Adrenal gland (tissue), 9 donors: ENCODE measurements at regions not wholly inside any gene's neighbourhood (a gene's known extent, or its start where the extent isn't known, plus 50 kb on each side); places are given as distances from the start of the nearest gene placed in this dataset.

Source experiments
- DNase-seq, 7 donors: peaks; one replicate each; pipeline ENCODE4 v3.0.0-alpha.2; 2019 to 2020
- H3K27ac ChIP-seq, 5 donors: fragments of 200-600 bp; sonication (generic) in 4 of 5; 1 replicate in 3 of 5; 2 replicates in 2 of 5; pipeline versions ENCODE4 v1.5.1 to v1.8.0; 2016 to 2020; ENCODE audit warnings: mild to moderate bottlenecking in 1 of 5
- H3K27me3 ChIP-seq: fragments of 200-600 bp; 2 replicates; pipeline ENCODE4 v1.8.0; 2021
- H3K36me3 ChIP-seq, 2 donors: fragments of 200-600 bp; replicated peaks in 1 of 2; 1 replicate in 1 of 2; 2 replicates in 1 of 2; pipeline versions ENCODE4 v1.5.1 to v1.8.0; 2018 to 2022
- H3K4me1 ChIP-seq, 2 donors: fragments of 200-600 bp; replicated peaks in 1 of 2; 1 replicate in 1 of 2; 2 replicates in 1 of 2; pipeline versions ENCODE4 v1.5.1 to v1.8.0; 2018 to 2021
- H3K4me3 ChIP-seq, 4 donors: fragments of 200-600 bp; sonication (generic) in 3 of 4; one replicate each; pipeline ENCODE4 v1.5.1; 2016 to 2018
- H3K9me3 ChIP-seq, 3 donors: fragments of 200-600 bp; sonication (generic) in 1 of 3; replicated peaks in 1 of 3; 1 replicate in 2 of 3; 2 replicates in 1 of 3; pipeline versions ENCODE4 v1.5.1 to v1.8.0; 2016 to 2021
- POLR2A ChIP-seq, 2 donors: fragments of 450-650 bp; IDR thresholded peaks; one replicate each; pipeline ENCODE4 v1.6.1; 2017; ENCODE audit warnings: antibody characterized with exemption in 2 of 2, mild to moderate bottlenecking in 2 of 2, moderate library complexity in 1 of 2
- WGBS, 4 donors: extraction: QIAGEN DNeasy Blood & Tissue Kit in 2 of 4; methylation state at CpG; one replicate each; pipeline versions ENCODE4 v1.1.5 to v1.1.7; 2013 to 2017; 5-methylcytosine and 5-hydroxymethylcytosine counted together
- intact Hi-C, 2 donors: fragments of 100-400 bp; cut with DNase I; formaldehyde crosslinking; loops; one replicate each; pipeline versions ENCODE4 v1.14.1 to v1.15.0; 2022 to 2023
- TF ChIP-seq, protein P1 (sequence below), 6 experiments: fragments of 450-650 bp in 4 of 6; fragments of 200-600 bp in 2 of 6; sonication (generic) in 1 of 6; IDR thresholded peaks; 1 replicate in 5 of 6; 2 replicates in 1 of 6; pipeline versions ENCODE4 v1.5.1 to v1.8.0; 2016 to 2021; ENCODE audit warnings: antibody characterized with exemption in 6 of 6, mild to moderate bottlenecking in 2 of 6, moderate library complexity in 1 of 6
- donor health status: healthy with polysubstance abuse.
- donor health status: Bipolar disorder and iron deficiency.
- donor health status: DM: yes; HTN: yes; CAD: no.
- donor health status: DM: no; HTN: no; CAD: no.
- donor health status: DM: no; HTN: no; CAD: no.

DNA sequence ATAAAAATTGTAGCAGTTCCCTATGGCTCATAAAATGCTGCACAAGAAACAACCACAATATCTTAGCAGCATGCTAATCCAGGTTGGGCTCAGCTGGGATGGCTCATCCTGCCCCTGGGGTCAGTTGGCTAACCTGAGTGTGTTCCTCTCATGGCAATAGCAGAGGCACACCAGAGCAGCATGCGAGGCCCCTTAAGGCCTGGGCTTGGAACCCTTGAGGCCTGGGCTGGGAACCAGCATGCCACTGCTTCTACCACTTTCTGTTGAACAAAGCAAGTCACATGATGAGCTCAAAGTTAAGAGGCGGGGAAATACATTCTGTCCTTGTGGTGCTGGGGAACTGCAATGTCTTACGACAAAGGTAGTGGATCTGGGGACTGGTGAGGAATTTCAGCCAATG is 154.4 kb upstream of the FOXF1 start:
- no peaks in the 10 kb centered on the region for H3K36me3 ChIP-seq
- intact Hi-C loops = no loop called here
- 91 to 97% (median 94%) methylated on average over 3 of the region's 3 CpGs for WGBS, 4 donors
- TF ChIP-seq, protein P1, sequence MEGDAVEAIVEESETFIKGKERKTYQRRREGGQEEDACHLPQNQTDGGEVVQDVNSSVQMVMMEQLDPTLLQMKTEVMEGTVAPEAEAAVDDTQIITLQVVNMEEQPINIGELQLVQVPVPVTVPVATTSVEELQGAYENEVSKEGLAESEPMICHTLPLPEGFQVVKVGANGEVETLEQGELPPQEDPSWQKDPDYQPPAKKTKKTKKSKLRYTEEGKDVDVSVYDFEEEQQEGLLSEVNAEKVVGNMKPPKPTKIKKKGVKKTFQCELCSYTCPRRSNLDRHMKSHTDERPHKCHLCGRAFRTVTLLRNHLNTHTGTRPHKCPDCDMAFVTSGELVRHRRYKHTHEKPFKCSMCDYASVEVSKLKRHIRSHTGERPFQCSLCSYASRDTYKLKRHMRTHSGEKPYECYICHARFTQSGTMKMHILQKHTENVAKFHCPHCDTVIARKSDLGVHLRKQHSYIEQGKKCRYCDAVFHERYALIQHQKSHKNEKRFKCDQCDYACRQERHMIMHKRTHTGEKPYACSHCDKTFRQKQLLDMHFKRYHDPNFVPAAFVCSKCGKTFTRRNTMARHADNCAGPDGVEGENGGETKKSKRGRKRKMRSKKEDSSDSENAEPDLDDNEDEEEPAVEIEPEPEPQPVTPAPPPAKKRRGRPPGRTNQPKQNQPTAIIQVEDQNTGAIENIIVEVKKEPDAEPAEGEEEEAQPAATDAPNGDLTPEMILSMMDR (IDR thresholded peaks at IDR 0.05) = no peak
- TF ChIP-seq POLR2A (IDR thresholded peaks at IDR 0.05) = no peak
- H3K9me3 ChIP-seq = no peaks in the 10 kb centered on the region
- H3K4me3 ChIP-seq = no peak overlapping the region
- H3K4me1 ChIP-seq = no peaks in the 10 kb centered on the region
- DNase-seq = no peak
- H3K27ac ChIP-seq = no peak overlapping the region
- H3K27me3 ChIP-seq = peaks cover 10% of the 10 kb centered on the region

DNA sequence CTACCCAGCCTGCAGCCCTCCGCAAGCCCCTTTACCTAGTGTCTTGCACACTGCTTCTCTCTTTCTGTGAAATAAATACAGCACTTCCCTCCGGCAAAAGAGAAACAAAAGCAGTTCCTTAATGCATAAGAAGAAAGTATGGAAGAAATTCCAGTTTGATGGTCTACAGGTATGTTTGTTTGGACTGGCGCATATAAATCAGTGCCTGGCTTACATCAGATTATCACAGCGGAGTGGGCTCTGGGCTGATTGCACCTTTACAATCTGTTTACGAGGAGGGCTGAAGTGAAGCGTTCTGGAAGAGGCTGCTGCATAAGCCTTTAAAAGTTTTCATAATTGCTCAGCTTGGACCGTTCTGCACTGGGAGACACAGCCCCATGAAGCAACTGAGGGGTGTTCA is 153.5 kb upstream of the FOXF1 start:
- intact Hi-C loops = no loop called here

DNA sequence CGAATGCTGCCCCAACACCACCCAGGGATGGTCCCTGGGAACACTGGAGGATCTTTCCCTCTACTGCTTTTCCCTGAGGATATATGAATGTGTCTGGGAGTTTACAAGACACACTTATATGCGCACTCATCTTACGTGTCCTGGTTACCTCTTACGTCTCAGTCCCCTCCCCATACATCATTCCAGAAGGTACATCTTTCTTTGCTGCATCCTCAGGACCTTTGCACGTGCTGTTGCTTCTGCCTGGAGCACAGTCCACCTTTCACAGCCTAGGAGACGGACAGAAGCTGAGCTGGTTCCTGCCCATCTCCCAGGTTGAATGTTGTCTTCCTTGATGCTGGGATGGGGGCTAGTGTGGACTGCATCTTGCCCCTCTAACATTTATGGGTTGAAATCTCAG is 153.0 kb upstream of the FOXF1 start:
- intact Hi-C loops = no loop called here
- Histone ChIP-seq H3K4me1 (no peaks in the 10 kb centered on the region), H3K4me3 (no peak overlapping the region), H3K27ac (no peak overlapping the region), H3K9me3 (no peaks in the 10 kb centered on the region), H3K36me3 (no peaks in the 10 kb centered on the region), H3K27me3 (peaks cover 10% of the 10 kb centered on the region)
- WGBS, 4 donors = 79 to 90% (median 81%) methylated on average over 6 of the region's 6 CpGs
- TF ChIP-seq POLR2A (IDR thresholded peaks at IDR 0.05) = no peak
- TF ChIP-seq, protein P1 (IDR thresholded peaks at IDR 0.05) = no peak
- DNase-seq = no peak

More for the DNA sequence above, 153.5 kb upstream of the FOXF1 start:
- Histone ChIP-seq H3K9me3 (no peaks in the 10 kb centered on the region), H3K4me1 (no peaks in the 10 kb centered on the region), H3K27me3 (peaks cover 10% of the 10 kb centered on the region), H3K4me3 (no peak overlapping the region), H3K27ac (no peak overlapping the region), H3K36me3 (no peaks in the 10 kb centered on the region)
- TF ChIP-seq, protein P1 (IDR thresholded peaks at IDR 0.05) = no peak
- no peak for DNase-seq
- WGBS, 4 donors = 67 to 76% (median 71%) methylated on average over 7 of the region's 7 CpGs

DNA sequence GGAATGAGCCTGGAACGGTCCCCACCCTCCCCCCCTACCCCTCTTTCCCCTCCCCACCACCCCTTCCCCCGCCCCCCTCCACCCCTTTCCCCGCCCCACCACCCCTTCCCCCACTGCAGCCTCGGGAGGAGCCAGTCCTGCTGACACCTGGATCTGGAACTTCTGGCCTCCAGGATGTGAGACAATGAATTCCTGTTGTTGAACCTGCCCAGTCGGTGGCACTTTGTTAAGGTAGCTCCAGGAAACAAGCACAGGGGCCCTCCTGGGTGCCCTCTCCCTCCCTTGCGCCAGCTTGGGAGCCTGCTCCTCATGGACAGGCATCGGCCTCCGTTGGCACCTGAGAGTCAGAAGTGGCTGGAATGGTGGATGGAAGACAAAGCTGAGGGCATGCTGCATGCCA is 152.4 kb upstream of the FOXF1 start:
- 43 to 51% (median 47%) methylated on average over 4 to 8 of the region's 8 CpGs for WGBS, 4 donors
- no peak overlapping the region for H3K4me3 ChIP-seq
- TF ChIP-seq, protein P1 (IDR thresholded peaks at IDR 0.05) = no peak
- no peak for TF ChIP-seq POLR2A (IDR thresholded peaks at IDR 0.05)
- no peaks in the 10 kb centered on the region for H3K9me3 ChIP-seq
- peaks cover 10% of the 10 kb centered on the region for H3K27me3 ChIP-seq
- intact Hi-C loops = no loop called here
- H3K27ac ChIP-seq = no peak overlapping the region
- H3K36me3 ChIP-seq = no peaks in the 10 kb centered on the region
- H3K4me1 ChIP-seq = no peaks in the 10 kb centered on the region
- no peak for DNase-seq
